ENCODE measurements at regions not wholly inside any gene's neighbourhood (a gene's known extent, or its start where the extent isn't known, plus 50 kb on each side); places are given as distances from the start of the nearest gene placed in this dataset.

- TF ChIP-seq ISL1 (CRISPR knock-in tag; IDR thresholded peaks at IDR 0.05) (no peak), ZFP3 (CRISPR knock-in tag; IDR thresholded peaks at IDR 0.05) (no peak), CSRNP3 (CRISPR knock-in tag; IDR thresholded peaks at IDR 0.05) (no peak), PATZ1 (CRISPR knock-in tag; IDR thresholded peaks at IDR 0.05; ENCODE audit: borderline replicate concordance) (no peak), RARB (CRISPR knock-in tag; IDR thresholded peaks at IDR 0.05) (no peak), CREB5 (CRISPR knock-in tag; IDR thresholded peaks at IDR 0.05; ENCODE audit: low read depth) (no peak), CSDC2 (CRISPR knock-in tag; IDR thresholded peaks at IDR 0.05) (no peak), ZNF565 (CRISPR knock-in tag; conservative IDR thresholded peaks at IDR 0.05; ENCODE audit: low read depth) (no peak)
Observed at GRCh38 chr6:105867821-105868220, 218.3 kb upstream of the PRDM1 start.

Data from SK-N-SH treated with all-trans-retinoic acid at 6 μM for 48 hours (cell line).